Motor neuron (in vitro differentiated cells): ENCODE measurements at regions not wholly inside any gene's neighbourhood (a gene's known extent, or its start where the extent isn't known, plus 50 kb on each side); places are given as distances from the start of the nearest gene placed in this dataset.

ENCODE experiments used
- ATAC-seq, 8 experiments: fragments of 200-7000 bp; cut with Tn5 transposase; replicated peaks in 6 of 8; 2 replicates each; pipeline ENCODE4 v1.8.0; 2021; ENCODE audit warnings: mild to moderate bottlenecking in 8 of 8, moderate library complexity in 8 of 8
- H3K27ac ChIP-seq, 2 donors: fragments of 250-450 bp; sonication (Bioruptor Pico); 2 replicates each; pipeline ENCODE4 v1.9.0; 2021; ENCODE audit warnings: antibody characterized with exemption in 2 of 2, mild to moderate bottlenecking in 2 of 2, moderate library complexity in 1 of 2
- H3K4me1 ChIP-seq, 2 donors: fragments of 250-450 bp; sonication (Bioruptor Pico); replicated peaks in 1 of 2; 2 replicates each; pipeline ENCODE4 v1.6.1; 2021; ENCODE audit warnings: antibody characterized with exemption in 2 of 2, mild to moderate bottlenecking in 2 of 2, moderate library complexity in 1 of 2
- H3K4me3 ChIP-seq, 5 donors: fragments of 250-450 bp; sonication (Bioruptor Pico); 2 replicates each; pipeline ENCODE4 v1.9.0; 2021; ENCODE audit warnings: antibody characterized with exemption in 5 of 5, mild to moderate bottlenecking in 5 of 5, moderate library complexity in 4 of 5
- WGBS, 10 experiments: fragments of 450-650 bp; shearing (Covaris generic); methylation state at CpG; one replicate each; pipeline ENCODE4 v1.0.0; 2022; 5-methylcytosine and 5-hydroxymethylcytosine counted together
- in situ Hi-C, 9 experiments: fragments of 400-800 bp; cut with MboI; loops; one replicate each; pipeline ENCODE4 v1.15.0; 2021; ENCODE audit warnings: low sequenced_read_pairs in 9 of 9, low pct_unique_long_range_greater_than_20kb in 2 of 9; ENCODE audit not compliant: unreplicated experiment in 9 of 9

DNA sequence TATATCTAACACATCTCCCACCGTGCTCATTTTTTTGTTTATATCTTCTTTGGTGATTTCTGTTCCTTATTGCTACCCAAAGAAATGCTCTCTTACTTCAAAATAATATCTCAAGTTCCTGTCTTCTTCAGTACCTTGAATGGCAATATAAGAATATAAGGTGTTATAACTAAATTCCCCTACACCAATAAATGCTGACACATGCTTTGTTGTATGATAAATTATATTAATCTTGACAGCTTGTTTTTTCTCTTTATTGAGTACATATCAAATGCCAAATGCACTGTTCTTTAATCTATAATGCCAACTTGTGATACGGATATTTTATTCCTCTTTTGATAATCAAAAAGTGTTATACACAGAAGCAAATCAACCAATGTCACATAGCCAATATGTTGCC lies 540.3 kb downstream of the PYDC2 start:
- WGBS, 10 experiments, result 0 to 89% (median 44%) methylated on average over 1 to 2 of the region's 2 CpGs; no CpG with 5 or more reads in 1 of the 10 experiments
- no peak for ATAC-seq
- Histone ChIP-seq H3K4me1 (no peaks in the 10 kb centered on the region), H3K4me3 (no peak overlapping the region), H3K27ac (no peak overlapping the region)
- in situ Hi-C loops, result no loop called here

DNA sequence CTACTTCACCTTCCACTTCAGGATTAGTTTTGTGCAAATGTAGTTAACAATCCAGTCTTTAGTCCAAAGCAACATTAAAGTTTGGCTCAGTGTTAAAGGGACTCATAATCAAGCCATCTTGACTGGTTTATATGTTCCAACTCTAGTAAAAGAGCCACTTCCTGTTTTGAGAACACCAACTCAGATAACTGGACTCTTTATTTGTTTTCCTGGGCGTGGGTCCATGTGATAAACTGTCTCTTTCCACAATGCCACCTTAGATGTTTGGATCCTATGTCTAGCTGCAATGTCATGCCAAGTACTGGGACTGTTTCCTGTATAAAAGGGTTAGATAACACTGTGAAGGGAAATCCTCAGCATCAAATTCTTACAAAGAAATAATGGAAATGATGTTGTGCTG lies 545.0 kb downstream of the PYDC2 start:
- 11 to 83% (median 33%) methylated on average over 1 of the region's 1 CpG; no CpG with 5 or more reads in 5 of the 10 experiments for WGBS, 10 experiments
- Histone ChIP-seq H3K27ac (no peak overlapping the region), H3K4me1 (no peaks in the 10 kb centered on the region), H3K4me3 (no peak overlapping the region)
- ATAC-seq, result no peak
- in situ Hi-C loops, result no loop called here

DNA sequence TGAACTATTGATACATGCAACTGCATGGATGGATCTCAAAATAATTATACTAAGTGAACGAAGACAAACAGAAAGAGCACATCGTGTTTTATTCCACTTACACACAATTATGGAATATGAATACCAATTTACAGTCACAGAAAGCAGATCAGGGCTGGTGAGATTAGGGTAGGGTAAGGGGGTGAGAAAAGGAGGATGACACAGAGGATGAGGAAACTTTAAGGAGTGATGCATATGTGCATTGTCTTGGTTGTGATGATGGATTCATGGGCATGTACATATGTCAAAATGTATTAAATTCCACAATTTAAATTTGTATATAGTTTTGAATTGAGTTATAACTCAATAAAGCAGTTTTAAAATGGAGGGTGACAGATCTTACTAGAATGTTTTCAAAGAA lies 548.9 kb downstream of the PYDC2 start:
- Histone ChIP-seq H3K27ac (no peak overlapping the region), H3K4me3 (no peak overlapping the region), H3K4me1 (no peaks in the 10 kb centered on the region)
- peak in 2 of 8 experiments; percentile 52 to 63 for ATAC-seq
- in situ Hi-C loops, result no loop called here
- whole genome bisulfite sequencing, 10 experiments, result 0 to 90% (median 67%) methylated on average over 1 to 2 of the region's 2 CpGs; no CpG with 5 or more reads in 1 of the 10 experiments

DNA sequence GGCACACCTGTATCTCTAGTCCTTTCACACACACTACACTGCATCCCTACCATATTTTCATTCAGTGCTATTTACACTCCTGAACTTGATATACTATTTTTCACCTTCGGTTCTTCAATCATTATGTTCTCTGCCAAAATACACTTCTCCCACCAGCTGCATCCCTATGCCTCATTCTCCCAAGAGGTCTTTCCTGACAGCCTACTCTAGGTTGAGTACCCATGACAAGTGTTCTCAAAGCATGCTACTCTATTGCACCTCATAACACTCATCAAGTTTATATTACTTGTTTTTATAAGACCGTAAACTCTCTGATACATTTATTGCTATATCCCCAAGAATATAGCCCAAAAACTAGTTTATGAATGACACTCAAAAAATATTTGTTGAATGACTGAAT lies 549.5 kb downstream of the PYDC2 start:
- Histone ChIP-seq H3K4me3 (no peak overlapping the region), H3K27ac (no peak overlapping the region), H3K4me1 (no peaks in the 10 kb centered on the region)
- 0 to 86% (median 50%) methylated on average over 1 to 2 of the region's 2 CpGs; no CpG with 5 or more reads in 1 of the 10 experiments for WGBS, 10 experiments
- in situ Hi-C loops, result no loop called here
- ATAC-seq, result no peak

DNA sequence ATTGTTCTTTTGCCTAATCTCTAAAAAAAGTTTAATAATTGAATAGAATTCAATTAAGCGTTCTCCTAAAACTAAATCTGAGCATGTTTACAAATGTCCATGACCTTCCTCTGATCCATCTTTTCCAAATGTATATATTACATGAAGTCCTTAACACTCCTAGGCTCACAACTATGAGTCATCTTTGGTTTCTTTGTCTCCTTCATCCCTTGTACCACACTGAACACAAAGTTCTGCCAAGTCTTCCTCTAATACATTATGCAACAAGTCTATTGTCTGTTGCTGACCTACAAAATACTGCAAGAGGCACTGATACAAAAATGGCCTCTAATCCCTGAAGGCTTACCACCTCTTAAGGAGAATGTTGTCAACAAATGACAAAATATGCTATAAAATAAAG lies 550.2 kb downstream of the PYDC2 start:
- Histone ChIP-seq H3K4me1 (no peaks in the 10 kb centered on the region), H3K4me3 (no peak overlapping the region), H3K27ac (no peak overlapping the region)
- 11 to 100% (median 88%) methylated on average over 1 of the region's 1 CpG; no CpG with 5 or more reads in 2 of the 10 experiments for WGBS, 10 experiments
- no peak for ATAC-seq
- in situ Hi-C loops, result no loop called here

DNA sequence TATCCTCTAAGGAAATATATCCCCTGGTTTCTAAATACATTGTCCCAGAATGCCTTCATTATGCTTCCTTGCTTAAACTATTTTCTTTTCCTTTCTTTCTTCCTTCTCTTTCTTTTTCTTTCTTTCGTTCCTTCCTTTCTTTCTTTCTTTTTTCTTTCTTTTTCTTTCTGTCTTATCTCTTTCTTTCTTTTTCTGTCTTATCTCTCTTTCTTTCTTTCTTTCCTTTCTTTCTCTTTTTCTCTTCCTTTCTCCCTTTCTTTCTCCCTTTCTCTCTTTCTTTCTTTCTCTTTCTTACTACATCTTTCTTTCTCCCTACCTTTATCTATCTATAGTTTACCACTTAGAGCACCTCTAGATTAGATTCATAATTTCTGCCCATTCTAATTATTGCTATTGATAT lies 552.1 kb downstream of the PYDC2 start:
- in situ Hi-C loops, result no loop called here
- Histone ChIP-seq H3K27ac (no peak overlapping the region), H3K4me3 (no peak overlapping the region), H3K4me1 (no peaks in the 10 kb centered on the region)
- no peak for ATAC-seq
- 14 to 88% (median 70%) methylated on average over 1 of the region's 1 CpG for WGBS, 10 experiments

DNA sequence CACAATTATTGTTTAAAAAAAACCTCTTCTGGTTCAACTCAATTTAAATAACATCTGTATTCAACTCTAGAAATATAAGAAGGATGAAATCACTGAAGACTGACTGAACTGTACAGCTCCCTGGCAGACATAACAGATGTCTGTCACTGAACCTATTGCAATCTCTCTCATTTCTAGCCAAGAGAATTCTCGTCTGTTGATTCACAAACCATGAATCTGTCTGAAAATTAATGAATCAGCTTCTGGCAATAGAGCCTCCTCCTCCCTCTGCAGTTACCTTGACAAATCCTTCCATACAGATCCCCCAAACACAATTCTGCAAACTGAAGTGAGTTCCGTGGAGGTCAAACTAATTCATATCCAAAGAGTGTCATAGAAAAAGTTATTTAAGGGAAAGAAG lies 561.4 kb downstream of the PYDC2 start:
- peak in 2 of 8 experiments; percentile 95 to 99 for ATAC-seq
- no peak overlapping the region for H3K27ac ChIP-seq

DNA sequence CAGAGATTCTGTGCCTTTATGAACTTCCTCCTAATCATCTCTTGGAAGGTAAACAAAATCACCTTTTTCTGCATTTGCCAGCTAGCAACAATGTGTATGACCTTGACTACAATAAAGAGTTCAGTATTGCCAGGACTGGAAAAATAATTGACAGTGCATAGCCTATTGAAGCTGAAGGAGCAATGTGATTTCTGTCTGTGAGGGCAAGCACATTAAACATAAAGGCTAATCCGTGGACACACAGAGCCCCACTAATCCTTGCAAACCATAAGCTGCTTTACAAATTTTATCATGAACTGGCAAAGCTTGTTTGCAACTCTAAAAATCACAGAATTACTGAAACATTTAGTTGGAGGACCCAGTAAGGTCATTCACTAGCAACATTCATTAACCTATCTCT lies 563.8 kb downstream of the PYDC2 start:
- Histone ChIP-seq H3K27ac (no peak overlapping the region), H3K4me1 (peaks cover 0 to 5% of the 10 kb centered on the region in 2 donors), H3K4me3 (no peak overlapping the region)
- in situ Hi-C loops, result no loop called here
- no peak for ATAC-seq
- WGBS, 10 experiments, result 29 to 92% (median 75%) methylated on average over 1 of the region's 1 CpG; no CpG with 5 or more reads in 3 of the 10 experiments

More for the DNA sequence above, 561.4 kb downstream of the PYDC2 start:
- Histone ChIP-seq H3K4me3 (no peak overlapping the region), H3K4me1 (peaks cover 0 to 5% of the 10 kb centered on the region in 2 donors)
- 0 to 100% (median 53%) methylated on average over 1 to 2 of the region's 2 CpGs; no CpG with 5 or more reads in 2 of the 10 experiments for WGBS, 10 experiments
- in situ Hi-C loops, result no loop called here

DNA sequence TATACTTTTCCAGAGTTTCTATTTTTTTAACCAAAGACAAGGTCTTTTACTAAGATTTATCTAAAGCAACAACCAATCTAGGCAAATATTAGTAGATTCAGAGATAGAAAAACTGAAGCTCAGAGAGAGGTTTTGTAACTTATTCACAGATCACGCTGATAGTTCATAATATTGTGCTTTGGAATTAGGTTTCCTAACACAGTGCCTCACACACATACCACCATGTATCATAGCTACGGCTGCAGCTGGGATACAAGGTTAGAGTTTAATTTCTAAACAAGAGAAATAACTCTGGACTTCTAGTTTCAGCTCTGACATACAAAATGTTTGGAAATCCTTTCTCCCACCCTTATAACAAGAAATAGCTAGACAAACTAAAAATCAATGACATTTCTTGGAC lies 565.7 kb downstream of the PYDC2 start:
- Histone ChIP-seq H3K4me3 (no peak overlapping the region), H3K27ac (no peak overlapping the region), H3K4me1 (peaks cover 0 to 5% of the 10 kb centered on the region in 2 donors)
- 22 to 100% (median 88%) methylated on average over 1 to 2 of the region's 2 CpGs; no CpG with 5 or more reads in 1 of the 10 experiments for WGBS, 10 experiments
- peak in 1 of 8 experiments; percentile 77 for ATAC-seq
- in situ Hi-C loops, result no loop called here

DNA sequence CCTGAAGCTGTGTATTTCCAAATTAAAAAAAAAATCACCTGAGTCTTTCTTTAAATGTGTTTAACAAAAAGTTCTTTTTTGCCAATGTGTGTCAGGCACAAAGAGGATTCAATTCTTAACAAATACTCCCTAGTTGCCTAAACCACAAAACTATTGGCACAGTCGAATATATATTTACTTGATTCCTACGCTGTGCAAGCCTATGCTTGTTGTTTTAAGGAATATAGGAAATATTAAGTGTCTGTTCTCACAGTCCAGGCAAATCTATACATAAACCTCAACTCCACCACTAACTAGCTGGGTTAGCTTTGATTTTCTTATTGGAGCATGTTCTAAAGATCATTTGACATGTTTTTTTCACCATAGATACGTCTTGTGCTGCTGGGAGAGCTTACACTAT lies 571.0 kb downstream of the PYDC2 start:
- in situ Hi-C loops, result no loop called here
- Histone ChIP-seq H3K4me3 (no peak overlapping the region), H3K27ac (no peak overlapping the region), H3K4me1 (no peaks in the 10 kb centered on the region)
- 20 to 100% (median 91%) methylated on average over 1 to 3 of the region's 3 CpGs for WGBS, 10 experiments
- no peak for ATAC-seq

DNA sequence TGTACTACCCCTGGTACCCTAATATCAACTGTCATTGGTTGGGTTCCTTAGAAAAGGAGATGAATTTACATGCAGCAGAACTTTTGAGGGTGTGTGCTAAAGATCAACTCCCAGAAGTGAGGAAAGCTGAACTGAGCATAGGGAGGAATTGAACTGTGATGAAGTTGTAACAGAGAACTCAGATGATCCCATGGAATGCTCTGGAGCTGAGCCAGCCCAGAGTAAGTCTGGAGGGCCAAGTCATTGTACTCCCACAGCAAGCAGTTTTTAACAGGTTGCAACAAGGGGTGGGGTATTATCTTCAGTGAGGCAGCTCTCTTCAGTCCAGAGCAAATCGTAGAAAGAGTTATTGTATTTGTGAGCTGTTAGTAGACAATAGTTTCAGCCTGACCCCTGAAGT lies 572.3 kb downstream of the PYDC2 start:
- Histone ChIP-seq H3K27ac (no peak overlapping the region), H3K4me1 (no peaks in the 10 kb centered on the region), H3K4me3 (no peak overlapping the region)
- ATAC-seq, result no peak
- WGBS, 10 experiments, result 0 to 83% (median 40%) methylated on average over 1 of the region's 1 CpG; no CpG with 5 or more reads in 4 of the 10 experiments
- in situ Hi-C loops, result no loop called here

DNA sequence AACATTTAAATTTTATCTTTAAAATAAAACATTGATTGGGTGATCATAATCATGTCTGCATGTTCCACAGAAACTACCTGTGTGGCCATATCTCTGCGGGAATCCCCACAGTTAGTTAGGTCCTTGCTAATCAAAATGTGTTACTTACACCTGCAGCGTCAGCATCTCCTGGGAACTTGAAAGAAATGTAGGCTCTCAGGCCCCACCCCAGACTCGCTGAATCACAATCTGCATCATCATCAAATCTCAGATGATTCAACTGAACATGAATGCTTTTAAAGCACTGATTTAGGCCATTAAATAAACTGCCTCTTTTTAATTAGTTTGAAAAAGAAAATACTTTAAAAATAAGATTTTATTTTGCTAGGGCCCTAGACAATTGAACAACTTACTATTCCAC lies 577.8 kb downstream of the PYDC2 start:
- peak in 2 of 8 experiments; percentile 56 to 62 for ATAC-seq
- 8 to 83% (median 78%) methylated on average over 1 to 3 of the region's 3 CpGs; no CpG with 5 or more reads in 1 of the 10 experiments for WGBS, 10 experiments
- in situ Hi-C loops, result no loop called here

DNA sequence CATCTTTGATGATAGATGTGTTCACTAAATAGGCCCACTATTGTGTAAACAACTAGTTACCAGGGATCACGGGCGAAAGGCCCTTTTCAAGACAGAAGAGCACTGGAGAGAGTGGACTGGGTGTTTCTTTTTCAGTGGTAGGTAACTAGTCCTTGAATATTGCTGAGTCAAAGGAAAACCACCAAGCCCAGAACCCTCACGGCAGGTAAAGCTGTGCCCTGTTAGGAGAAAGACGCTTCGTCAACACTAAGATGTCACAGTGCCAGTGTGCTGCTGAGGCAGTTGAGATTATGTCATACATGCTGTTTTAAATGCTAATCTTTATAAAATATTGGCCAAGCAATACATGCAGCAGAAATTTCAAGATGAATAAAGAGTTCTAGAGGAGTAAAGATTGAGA lies 578.6 kb downstream of the PYDC2 start:
- WGBS, 10 experiments, result 20 to 100% (median 58%) methylated on average over 2 to 5 of the region's 5 CpGs; no CpG with 5 or more reads in 1 of the 10 experiments
- H3K27ac ChIP-seq, result no peak overlapping the region
- no peak for ATAC-seq
- H3K4me1 ChIP-seq, result no peaks in the 10 kb centered on the region
- no peak overlapping the region for H3K4me3 ChIP-seq
- in situ Hi-C loops, result no loop called here

More for the DNA sequence above, 577.8 kb downstream of the PYDC2 start:
- Histone ChIP-seq H3K27ac (no peak overlapping the region), H3K4me1 (no peaks in the 10 kb centered on the region), H3K4me3 (no peak overlapping the region)

DNA sequence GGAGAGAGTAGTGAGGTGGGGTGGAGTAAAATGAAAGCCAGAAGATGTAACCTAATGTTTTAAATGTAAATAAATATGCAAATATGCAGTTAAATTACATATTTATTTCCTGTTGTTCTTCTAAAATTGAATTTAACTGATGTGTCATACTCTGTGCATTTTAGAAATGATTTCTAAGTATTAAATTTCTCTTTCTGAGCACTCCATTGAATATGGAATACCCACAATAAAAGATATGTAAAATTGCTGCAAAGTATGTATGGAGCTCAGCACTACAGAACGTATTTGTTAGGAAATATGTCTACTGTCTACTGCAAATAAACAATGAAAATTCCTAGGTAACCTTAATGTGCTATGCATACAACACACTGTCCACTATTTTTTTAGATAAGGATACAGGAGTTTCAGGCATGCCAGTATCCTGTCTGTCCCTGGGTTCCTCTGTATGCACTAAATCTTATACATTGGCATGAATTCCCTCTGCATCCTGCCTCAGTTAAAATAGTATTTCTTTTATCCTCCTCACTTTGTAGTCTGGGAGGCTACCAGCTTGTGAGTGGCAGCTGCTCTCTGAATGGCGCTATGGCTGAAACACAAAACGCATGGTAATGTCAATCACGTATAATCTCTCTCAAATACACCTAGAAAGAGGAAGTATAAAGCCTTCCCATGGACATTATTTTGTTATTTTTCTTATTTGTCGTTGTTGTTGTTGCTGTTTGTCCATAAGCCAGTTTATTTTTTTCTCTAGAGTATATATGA lies 579.5 kb downstream of the PYDC2 start:
- Histone ChIP-seq H3K4me3 (no peak overlapping the region), H3K4me1 (no peaks in the 10 kb centered on the region), H3K27ac (no peak overlapping the region)
- peak in 4 of 8 experiments; percentile 9 to 90 (median 74) for ATAC-seq
- WGBS, 10 experiments, result 6 to 100% (median 67%) methylated on average over 2 to 5 of the region's 5 CpGs
- in situ Hi-C loops, result no loop called here
